ENCODE measurements at regions not wholly inside any gene's neighbourhood (a gene's known extent, or its start where the extent isn't known, plus 50 kb on each side); places are given as distances from the start of the nearest gene placed in this dataset.

- BruUV-seq (replicated peaks) = no TSS peak
- Histone ChIP-seq H3K4me3 (replicated peaks in 1 of 3; ENCODE audit: insufficient read depth in 1 of 3, low read depth in 1 of 3, low read length in 3 of 3) (no peak overlapping the region), H3K27me3 (ENCODE audit: control insufficient read depth in 2 of 2, insufficient read depth in 2 of 2, low read length in 2 of 2) (no peaks in the 10 kb centered on the region), H3K27ac (ENCODE audit: insufficient read depth, low read depth, low read length) (no peak overlapping the region), H3K9me3 (replicated peaks; ENCODE audit: control insufficient read depth, insufficient read depth, low read length) (peaks cover 2% of the 10 kb centered on the region), H4K20me1 (replicated peaks; ENCODE audit: control insufficient read depth, extremely low read depth, insufficient read depth, low read length) (no peaks in the 10 kb centered on the region), H3K36me3 (ENCODE audit: control insufficient read depth in 2 of 2, extremely low read depth in 1 of 2, insufficient read depth in 2 of 2, low read length in 2 of 2) (no peaks in the 10 kb centered on the region), H3K79me2 (ENCODE audit: control insufficient read depth, insufficient read depth, low read length) (no peaks in the 10 kb centered on the region), H2AFZ (ENCODE audit: low read depth, low read length) (no peak overlapping the region), H3K4me1 (ENCODE audit: control insufficient read depth, extremely low read depth, insufficient read depth, low read length) (no peaks in the 10 kb centered on the region), H3K9me1 (replicated peaks; ENCODE audit: control insufficient read depth, extremely low read depth, insufficient read depth, low read length) (no peaks in the 10 kb centered on the region), H3K9ac (replicated peaks; ENCODE audit: extremely low read depth, insufficient read depth, low read length) (no peak overlapping the region), H3K4me2 (ENCODE audit: insufficient read depth, low read length) (no peak overlapping the region)
- no peak for FAIRE-seq
- CTCF ChIA-PET = no interaction called here
- intact Hi-C loops (cut with micrococcal nuclease) = no loop called here
- TF ChIP-seq MYC (IDR thresholded peaks at IDR 0.05; ENCODE audit: low read depth, low read length) (no peak), POLR2AphosphoS5 (IDR thresholded peaks at IDR 0.05; ENCODE audit: insufficient read depth, low read depth, low read length) (no peak), MAX (IDR thresholded peaks at IDR 0.05; ENCODE audit: insufficient read depth, insufficient read length) (no peak), GATA2 (IDR thresholded peaks at IDR 0.05; ENCODE audit: insufficient read depth, insufficient read length, low read depth, low read length) (no peak), JUN (IDR thresholded peaks at IDR 0.05; ENCODE audit: borderline replicate concordance, insufficient read depth, insufficient read length, low read depth) (no peak), FOS (IDR thresholded peaks at IDR 0.05; ENCODE audit: borderline replicate concordance, insufficient read depth, low read length) (no peak), CTCF (IDR thresholded peaks at IDR 0.05; ENCODE audit: extremely low read depth in 1 of 2, insufficient read depth in 1 of 2, low read depth in 1 of 2, low read length in 2 of 2) (no peak), POLR2A (IDR thresholded peaks at IDR 0.05; ENCODE audit: low read depth, low read length) (no peak), EZH2 (IDR thresholded peaks at IDR 0.05; ENCODE audit: borderline replicate concordance, low read depth, low read length, severe bottlenecking) (no peak)
- dilution Hi-C loops (cut with MboI; ENCODE audit: extremely low pct_ligation_motif_present, low sequenced_read_pairs) = no loop called here
- DNase-seq (ENCODE audit: low read depth, low spot score) = no peak
- POLR2A ChIA-PET = no interaction called here
These were observed 1307.9 kb downstream of the UQCRFS1 start for GRCh38 chr19:27905074-27905473.

All from endothelial cell of umbilical vein (primary cell).